ENCODE measurements at regions not wholly inside any gene's neighbourhood (a gene's known extent, or its start where the extent isn't known, plus 50 kb on each side); places are given as distances from the start of the nearest gene placed in this dataset.

DNA sequence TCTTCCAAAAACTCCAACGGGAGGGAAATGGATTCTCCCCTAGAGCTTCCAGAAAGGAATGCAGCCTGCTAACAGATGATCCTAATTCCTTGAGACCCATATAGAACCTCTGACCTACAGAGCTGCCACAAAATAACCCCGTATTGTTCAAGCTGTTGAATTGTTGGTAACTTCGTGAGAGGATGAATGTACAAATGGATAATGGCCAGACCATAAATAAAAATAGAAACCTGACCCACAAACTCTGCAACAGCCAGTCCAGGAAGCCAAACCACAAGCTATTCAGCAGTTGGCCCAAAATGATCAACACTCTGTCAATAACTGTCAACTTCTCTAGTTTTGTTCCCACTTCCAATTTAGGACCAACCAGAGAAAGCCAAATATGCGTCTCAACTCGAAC lies 414.0 kb upstream of the ZNF717 start:
- POLR2A ChIA-PET, result no interaction called here
- ATAC-seq, result no peak
- TF ChIP-seq POLR2AphosphoS5 (IDR thresholded peaks at IDR 0.05; ENCODE audit: low read depth, low read length) (no peak), SIN3A (IDR thresholded peaks at IDR 0.05; ENCODE audit: borderline replicate concordance, insufficient read depth, low read depth, low read length) (no peak), TCF7L2 (IDR thresholded peaks at IDR 0.05; ENCODE audit: low read depth, low read length) (no peak)
- TF ChIP-seq, protein P1, sequence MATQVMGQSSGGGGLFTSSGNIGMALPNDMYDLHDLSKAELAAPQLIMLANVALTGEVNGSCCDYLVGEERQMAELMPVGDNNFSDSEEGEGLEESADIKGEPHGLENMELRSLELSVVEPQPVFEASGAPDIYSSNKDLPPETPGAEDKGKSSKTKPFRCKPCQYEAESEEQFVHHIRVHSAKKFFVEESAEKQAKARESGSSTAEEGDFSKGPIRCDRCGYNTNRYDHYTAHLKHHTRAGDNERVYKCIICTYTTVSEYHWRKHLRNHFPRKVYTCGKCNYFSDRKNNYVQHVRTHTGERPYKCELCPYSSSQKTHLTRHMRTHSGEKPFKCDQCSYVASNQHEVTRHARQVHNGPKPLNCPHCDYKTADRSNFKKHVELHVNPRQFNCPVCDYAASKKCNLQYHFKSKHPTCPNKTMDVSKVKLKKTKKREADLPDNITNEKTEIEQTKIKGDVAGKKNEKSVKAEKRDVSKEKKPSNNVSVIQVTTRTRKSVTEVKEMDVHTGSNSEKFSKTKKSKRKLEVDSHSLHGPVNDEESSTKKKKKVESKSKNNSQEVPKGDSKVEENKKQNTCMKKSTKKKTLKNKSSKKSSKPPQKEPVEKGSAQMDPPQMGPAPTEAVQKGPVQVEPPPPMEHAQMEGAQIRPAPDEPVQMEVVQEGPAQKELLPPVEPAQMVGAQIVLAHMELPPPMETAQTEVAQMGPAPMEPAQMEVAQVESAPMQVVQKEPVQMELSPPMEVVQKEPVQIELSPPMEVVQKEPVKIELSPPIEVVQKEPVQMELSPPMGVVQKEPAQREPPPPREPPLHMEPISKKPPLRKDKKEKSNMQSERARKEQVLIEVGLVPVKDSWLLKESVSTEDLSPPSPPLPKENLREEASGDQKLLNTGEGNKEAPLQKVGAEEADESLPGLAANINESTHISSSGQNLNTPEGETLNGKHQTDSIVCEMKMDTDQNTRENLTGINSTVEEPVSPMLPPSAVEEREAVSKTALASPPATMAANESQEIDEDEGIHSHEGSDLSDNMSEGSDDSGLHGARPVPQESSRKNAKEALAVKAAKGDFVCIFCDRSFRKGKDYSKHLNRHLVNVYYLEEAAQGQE (IDR thresholded peaks at IDR 0.05; ENCODE audit: insufficient read depth in 1 of 2, low read depth in 2 of 2, low read length in 1 of 2), result no peak
- TF ChIP-seq, protein P2, sequence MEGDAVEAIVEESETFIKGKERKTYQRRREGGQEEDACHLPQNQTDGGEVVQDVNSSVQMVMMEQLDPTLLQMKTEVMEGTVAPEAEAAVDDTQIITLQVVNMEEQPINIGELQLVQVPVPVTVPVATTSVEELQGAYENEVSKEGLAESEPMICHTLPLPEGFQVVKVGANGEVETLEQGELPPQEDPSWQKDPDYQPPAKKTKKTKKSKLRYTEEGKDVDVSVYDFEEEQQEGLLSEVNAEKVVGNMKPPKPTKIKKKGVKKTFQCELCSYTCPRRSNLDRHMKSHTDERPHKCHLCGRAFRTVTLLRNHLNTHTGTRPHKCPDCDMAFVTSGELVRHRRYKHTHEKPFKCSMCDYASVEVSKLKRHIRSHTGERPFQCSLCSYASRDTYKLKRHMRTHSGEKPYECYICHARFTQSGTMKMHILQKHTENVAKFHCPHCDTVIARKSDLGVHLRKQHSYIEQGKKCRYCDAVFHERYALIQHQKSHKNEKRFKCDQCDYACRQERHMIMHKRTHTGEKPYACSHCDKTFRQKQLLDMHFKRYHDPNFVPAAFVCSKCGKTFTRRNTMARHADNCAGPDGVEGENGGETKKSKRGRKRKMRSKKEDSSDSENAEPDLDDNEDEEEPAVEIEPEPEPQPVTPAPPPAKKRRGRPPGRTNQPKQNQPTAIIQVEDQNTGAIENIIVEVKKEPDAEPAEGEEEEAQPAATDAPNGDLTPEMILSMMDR (IDR thresholded peaks at IDR 0.05), result no peak
- in situ Hi-C loops (cut with HindIII; ENCODE audit: low pct_unique_long_range_greater_than_20kb, low sequenced_read_pairs) (no loop called here), intact Hi-C loops (cut with micrococcal nuclease; ENCODE audit: unreplicated experiment) (no loop called here)
- Histone ChIP-seq H3K4me3 (ENCODE audit: low read depth in 2 of 2, low read length in 2 of 2) (no peak overlapping the region), H3K9me3 (ENCODE audit: control insufficient read depth, insufficient read depth, low read depth, low read length) (no peaks in the 10 kb centered on the region), H3K4me1 (ENCODE audit: control insufficient read depth, insufficient read depth, low read length) (no peaks in the 10 kb centered on the region), H3K27ac (ENCODE audit: low read length) (no peak overlapping the region), H3K36me3 (ENCODE audit: control insufficient read depth, insufficient read depth, low read length) (no peaks in the 10 kb centered on the region), H3K27me3 (ENCODE audit: control insufficient read depth, insufficient read depth, low read length) (no peaks in the 10 kb centered on the region)
- CTCF ChIA-PET, result no interaction called here
- BruUV-seq (replicated peaks), result no TSS peak
- DNase-seq (ENCODE audit: low read depth, low spot score), result no peak

DNA sequence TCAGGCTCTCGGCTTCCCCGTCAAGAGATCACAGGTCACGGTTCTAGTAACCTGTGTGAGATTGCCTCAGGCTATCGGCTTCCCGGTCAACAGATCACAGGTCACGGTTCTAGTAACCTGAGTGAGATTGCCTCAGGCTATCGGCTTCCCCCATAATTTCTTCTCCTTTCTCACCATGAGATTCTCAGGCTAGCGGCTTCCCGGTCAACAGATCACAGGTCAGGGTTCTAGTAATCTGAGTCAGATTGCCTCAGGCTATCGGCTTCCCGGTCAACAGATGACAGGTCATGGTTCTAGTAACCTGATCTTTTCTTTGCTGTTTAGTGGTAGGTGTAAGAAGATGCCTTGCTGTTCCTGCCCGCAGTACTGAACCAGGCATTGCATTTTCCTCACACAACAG lies 418.2 kb upstream of the ZNF717 start:
- no peaks in the 10 kb centered on the region for H3K9me3 ChIP-seq (ENCODE audit: control insufficient read depth, insufficient read depth, low read depth, low read length)
- no TSS peak for BruUV-seq (replicated peaks)
- H3K27ac ChIP-seq (ENCODE audit: low read length), result no peak overlapping the region
- no peak for DNase-seq (ENCODE audit: low read depth, low spot score)
- TF ChIP-seq SIN3A (IDR thresholded peaks at IDR 0.05; ENCODE audit: borderline replicate concordance, insufficient read depth, low read depth, low read length) (no peak), POLR2AphosphoS5 (IDR thresholded peaks at IDR 0.05; ENCODE audit: low read depth, low read length) (no peak), TCF7L2 (IDR thresholded peaks at IDR 0.05; ENCODE audit: low read depth, low read length) (no peak)
- TF ChIP-seq, protein P2 (IDR thresholded peaks at IDR 0.05), result no peak
- TF ChIP-seq, protein P1 (IDR thresholded peaks at IDR 0.05; ENCODE audit: insufficient read depth in 1 of 2, low read depth in 2 of 2, low read length in 1 of 2), result no peak
- in situ Hi-C loops (cut with HindIII; ENCODE audit: low pct_unique_long_range_greater_than_20kb, low sequenced_read_pairs) (no loop called here), intact Hi-C loops (cut with micrococcal nuclease; ENCODE audit: unreplicated experiment) (no loop called here)
- H3K4me3 ChIP-seq (ENCODE audit: low read depth in 2 of 2, low read length in 2 of 2), result no peak overlapping the region
- no peaks in the 10 kb centered on the region for H3K27me3 ChIP-seq (ENCODE audit: control insufficient read depth, insufficient read depth, low read length)
- POLR2A ChIA-PET, result no interaction called here
- H3K4me1 ChIP-seq (ENCODE audit: control insufficient read depth, insufficient read depth, low read length), result no peaks in the 10 kb centered on the region
- no peak for ATAC-seq
- H3K36me3 ChIP-seq (ENCODE audit: control insufficient read depth, insufficient read depth, low read length), result no peaks in the 10 kb centered on the region
- CTCF ChIA-PET, result no interaction called here

Data from Panc1 (cell line).